ENCODE measurements at regions not wholly inside any gene's neighbourhood (a gene's known extent, or its start where the extent isn't known, plus 50 kb on each side); places are given as distances from the start of the nearest gene placed in this dataset.

- DNase-seq: no peak
Observed at GRCh38 chr12:16668198-16668597, 62.2 kb upstream of the LMO3 start.

GRCh38 chr12:16658699-16659098 is 52.7 kb upstream of the LMO3 start:
- no peak for DNase-seq

Measured in NCI-H2227 treated with DMSO at 0.1 percent for 48 hours (cell line).